ENCODE measurements at regions not wholly inside any gene's neighbourhood (a gene's known extent, or its start where the extent isn't known, plus 50 kb on each side); places are given as distances from the start of the nearest gene placed in this dataset.

DNA sequence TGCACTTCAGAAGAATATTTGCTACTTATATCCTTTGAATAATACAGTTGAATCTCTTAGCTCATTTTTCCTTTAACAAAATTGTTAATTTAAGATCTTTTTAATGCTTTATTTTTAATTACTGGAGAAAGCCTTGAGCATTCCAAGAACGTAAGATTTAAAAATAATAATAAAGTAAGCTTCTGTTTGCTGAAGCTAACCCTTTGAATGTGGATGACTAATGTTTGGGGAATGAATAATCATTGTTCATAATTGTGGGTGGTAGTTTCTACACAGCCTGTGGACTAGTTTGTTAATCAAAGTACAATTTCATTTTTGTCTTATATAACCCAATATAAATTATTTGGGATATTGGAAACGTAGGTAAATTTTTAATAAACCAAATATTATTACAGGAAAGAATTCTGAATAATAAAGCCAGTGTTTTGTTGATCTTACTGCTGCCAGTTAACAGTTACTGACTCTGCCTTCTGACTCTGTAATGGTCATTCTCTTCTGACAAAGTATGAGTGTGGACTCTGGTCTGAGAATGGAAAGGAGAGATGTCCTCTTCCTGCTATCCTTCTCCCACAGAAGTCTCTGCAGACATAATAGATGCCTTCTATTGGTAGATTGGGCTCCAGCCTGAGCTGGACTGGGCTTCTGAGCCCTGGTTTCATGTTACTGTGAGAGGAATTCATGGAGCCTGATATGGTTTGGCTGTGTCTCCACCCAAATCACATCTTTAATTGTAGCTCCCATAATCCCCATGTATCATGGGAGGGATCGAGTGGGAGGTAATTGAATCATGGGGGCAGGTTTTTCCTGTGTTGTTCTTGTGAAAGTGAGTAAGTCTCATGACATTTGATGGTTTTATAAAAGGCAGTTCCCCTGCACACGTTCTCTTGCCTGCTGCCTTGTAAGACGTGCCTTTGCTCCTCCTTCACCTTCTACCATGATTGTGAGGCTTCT, 292.7 kb upstream of the SLC39A10 start:
- TF ChIP-seq CTCF (IDR thresholded peaks at IDR 0.05; ENCODE audit: extremely low read depth in 1 of 2, insufficient read depth in 1 of 2, low read depth in 1 of 2, low read length in 2 of 2) = no peak
- no peak for TF ChIP-seq POLR2A (IDR thresholded peaks at IDR 0.05; ENCODE audit: low read depth, low read length)
- no peak for TF ChIP-seq MYC (IDR thresholded peaks at IDR 0.05; ENCODE audit: low read depth, low read length)
- no peak for TF ChIP-seq POLR2AphosphoS5 (IDR thresholded peaks at IDR 0.05; ENCODE audit: insufficient read depth, low read depth, low read length)
- peak; percentile 35 for TF ChIP-seq JUN (IDR thresholded peaks at IDR 0.05; ENCODE audit: borderline replicate concordance, insufficient read depth, insufficient read length, low read depth)
- no peak for TF ChIP-seq GATA2 (IDR thresholded peaks at IDR 0.05; ENCODE audit: insufficient read depth, insufficient read length, low read depth, low read length)
- TF ChIP-seq, protein P1, sequence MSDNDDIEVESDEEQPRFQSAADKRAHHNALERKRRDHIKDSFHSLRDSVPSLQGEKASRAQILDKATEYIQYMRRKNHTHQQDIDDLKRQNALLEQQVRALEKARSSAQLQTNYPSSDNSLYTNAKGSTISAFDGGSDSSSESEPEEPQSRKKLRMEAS (IDR thresholded peaks at IDR 0.05; ENCODE audit: insufficient read depth, insufficient read length) = no peak
- peak; percentile 48 for TF ChIP-seq FOS (IDR thresholded peaks at IDR 0.05; ENCODE audit: borderline replicate concordance, insufficient read depth, low read length)
- no peak for TF ChIP-seq EZH2 (IDR thresholded peaks at IDR 0.05; ENCODE audit: borderline replicate concordance, low read depth, low read length, severe bottlenecking)
- CTCF ChIA-PET = no interaction called here
- Histone ChIP-seq H3K9me3 (replicated peaks; ENCODE audit: control insufficient read depth, insufficient read depth, low read length) (no peaks in the 10 kb centered on the region), H3K4me3 (replicated peaks in 1 of 3; ENCODE audit: insufficient read depth in 1 of 3, low read depth in 1 of 3, low read length in 3 of 3) (peak overlapping the region in 1 of 3 experiments; percentile 24), H2AFZ (ENCODE audit: low read depth, low read length) (peak overlapping the region; percentile 32), H3K79me2 (ENCODE audit: control insufficient read depth, insufficient read depth, low read length) (no peaks in the 10 kb centered on the region), H3K9me1 (replicated peaks; ENCODE audit: control insufficient read depth, extremely low read depth, insufficient read depth, low read length) (no peaks in the 10 kb centered on the region), H4K20me1 (replicated peaks; ENCODE audit: control insufficient read depth, extremely low read depth, insufficient read depth, low read length) (no peaks in the 10 kb centered on the region), H3K4me1 (ENCODE audit: control insufficient read depth, extremely low read depth, insufficient read depth, low read length) (peaks cover 10% of the 10 kb centered on the region), H3K4me2 (ENCODE audit: insufficient read depth, low read length) (peak overlapping the region; percentile 84), H3K27ac (ENCODE audit: insufficient read depth, low read depth, low read length) (peak overlapping the region; percentile 35), H3K36me3 (ENCODE audit: control insufficient read depth in 2 of 2, extremely low read depth in 1 of 2, insufficient read depth in 2 of 2, low read length in 2 of 2) (no peaks in the 10 kb centered on the region), H3K9ac (replicated peaks; ENCODE audit: extremely low read depth, insufficient read depth, low read length) (peak overlapping the region; percentile 36), H3K27me3 (ENCODE audit: control insufficient read depth in 2 of 2, insufficient read depth in 2 of 2, low read length in 2 of 2) (no peaks in the 10 kb centered on the region)
- DNase-seq (ENCODE audit: low read depth, low spot score) = peak; percentile 61
- intact Hi-C loops (cut with micrococcal nuclease) (loop anchor here (5.0 kb wide), 1 partner anchor 293 kb away; the partner anchor contains the start of gene SLC39A10), dilution Hi-C loops (cut with MboI; ENCODE audit: extremely low pct_ligation_motif_present, low sequenced_read_pairs) (no loop called here)
- BruUV-seq (replicated peaks) = no TSS peak
- POLR2A ChIA-PET = interaction anchor here (0.6 kb wide), 1 partner anchor 77 kb away, joined by 4 read pairs; no protein-coding TSS in a partner anchor
- FAIRE-seq = no peak

All from endothelial cell of umbilical vein (primary cell).